ENCODE measurements at regions not wholly inside any gene's neighbourhood (a gene's known extent, or its start where the extent isn't known, plus 50 kb on each side); places are given as distances from the start of the nearest gene placed in this dataset.

GRCh38 chr6:50455029-50455428 is 258.3 kb upstream of the TFAP2D start:
- TF ChIP-seq, protein P1, sequence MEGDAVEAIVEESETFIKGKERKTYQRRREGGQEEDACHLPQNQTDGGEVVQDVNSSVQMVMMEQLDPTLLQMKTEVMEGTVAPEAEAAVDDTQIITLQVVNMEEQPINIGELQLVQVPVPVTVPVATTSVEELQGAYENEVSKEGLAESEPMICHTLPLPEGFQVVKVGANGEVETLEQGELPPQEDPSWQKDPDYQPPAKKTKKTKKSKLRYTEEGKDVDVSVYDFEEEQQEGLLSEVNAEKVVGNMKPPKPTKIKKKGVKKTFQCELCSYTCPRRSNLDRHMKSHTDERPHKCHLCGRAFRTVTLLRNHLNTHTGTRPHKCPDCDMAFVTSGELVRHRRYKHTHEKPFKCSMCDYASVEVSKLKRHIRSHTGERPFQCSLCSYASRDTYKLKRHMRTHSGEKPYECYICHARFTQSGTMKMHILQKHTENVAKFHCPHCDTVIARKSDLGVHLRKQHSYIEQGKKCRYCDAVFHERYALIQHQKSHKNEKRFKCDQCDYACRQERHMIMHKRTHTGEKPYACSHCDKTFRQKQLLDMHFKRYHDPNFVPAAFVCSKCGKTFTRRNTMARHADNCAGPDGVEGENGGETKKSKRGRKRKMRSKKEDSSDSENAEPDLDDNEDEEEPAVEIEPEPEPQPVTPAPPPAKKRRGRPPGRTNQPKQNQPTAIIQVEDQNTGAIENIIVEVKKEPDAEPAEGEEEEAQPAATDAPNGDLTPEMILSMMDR (IDR thresholded peaks at IDR 0.05), result no peak
- TF ChIP-seq POLR2A (IDR thresholded peaks at IDR 0.05), result no peak

Measured in heart left ventricle (tissue), 13 donors.